ENCODE measurements at regions not wholly inside any gene's neighbourhood (a gene's known extent, or its start where the extent isn't known, plus 50 kb on each side); places are given as distances from the start of the nearest gene placed in this dataset.

GRCh38 chr12:46914336-46914735 is 88.5 kb upstream of the SLC38A4 start:
- ChIA-PET POLR2A (interaction anchor here (0.8 to 1.0 kb wide), 3 partner anchors 20 to 1142 kb away, joined by 3 to 4 read pairs (median 3); no protein-coding TSS in a partner anchor), CTCF (ENCODE audit: low intra/inter-chr PET ratio) (no interaction called here)
- TF ChIP-seq SREBF1 (IDR thresholded peaks at IDR 0.05; ENCODE audit: borderline replicate concordance, low read depth, low read length), result no peak
- TF ChIP-seq ZFP36 (IDR thresholded peaks at IDR 0.05; ENCODE audit: low read depth, low read length, partially characterized antibody), result no peak
- no peak for TF ChIP-seq MEIS2 (IDR thresholded peaks at IDR 0.05; ENCODE audit: partially characterized antibody)
- TF ChIP-seq NFE2L1 (tag; IDR thresholded peaks at IDR 0.05; ENCODE audit: borderline replicate concordance, low read depth), result no peak
- TF ChIP-seq FOXP1 (CRISPR knock-in tag; IDR thresholded peaks at IDR 0.05), result no peak
- no peak for TF ChIP-seq TCF7 (IDR thresholded peaks at IDR 0.05; ENCODE audit: borderline replicate concordance)
- no peak for TF ChIP-seq NFIC (IDR thresholded peaks at IDR 0.05)
- no peak for TF ChIP-seq MCM7 (IDR thresholded peaks at IDR 0.05)
- TF ChIP-seq, protein P1, sequence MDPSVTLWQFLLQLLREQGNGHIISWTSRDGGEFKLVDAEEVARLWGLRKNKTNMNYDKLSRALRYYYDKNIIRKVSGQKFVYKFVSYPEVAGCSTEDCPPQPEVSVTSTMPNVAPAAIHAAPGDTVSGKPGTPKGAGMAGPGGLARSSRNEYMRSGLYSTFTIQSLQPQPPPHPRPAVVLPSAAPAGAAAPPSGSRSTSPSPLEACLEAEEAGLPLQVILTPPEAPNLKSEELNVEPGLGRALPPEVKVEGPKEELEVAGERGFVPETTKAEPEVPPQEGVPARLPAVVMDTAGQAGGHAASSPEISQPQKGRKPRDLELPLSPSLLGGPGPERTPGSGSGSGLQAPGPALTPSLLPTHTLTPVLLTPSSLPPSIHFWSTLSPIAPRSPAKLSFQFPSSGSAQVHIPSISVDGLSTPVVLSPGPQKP (CRISPR knock-in tag; IDR thresholded peaks at IDR 0.05), result no peak
- no peak for TF ChIP-seq ZKSCAN3 (CRISPR knock-in tag; IDR thresholded peaks at IDR 0.05)
- no peak for TF ChIP-seq ZBED1 (IDR thresholded peaks at IDR 0.05)
- TF ChIP-seq FOXJ2 (tag; IDR thresholded peaks at IDR 0.05), result no peak
- no peak for TF ChIP-seq CREB5 (CRISPR knock-in tag; IDR thresholded peaks at IDR 0.05)
- TF ChIP-seq, protein P2, sequence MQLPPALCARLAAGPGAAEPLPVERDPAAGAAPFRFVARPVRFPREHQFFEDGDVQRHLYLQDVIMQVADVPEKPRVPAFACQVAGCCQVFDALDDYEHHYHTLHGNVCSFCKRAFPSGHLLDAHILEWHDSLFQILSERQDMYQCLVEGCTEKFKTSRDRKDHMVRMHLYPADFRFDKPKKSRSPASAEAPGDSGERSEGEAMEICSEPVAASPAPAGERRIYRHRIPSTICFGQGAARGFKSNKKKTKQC (CRISPR knock-in tag; IDR thresholded peaks at IDR 0.05), result no peak
- no peak for TF ChIP-seq CBX3 (IDR thresholded peaks at IDR 0.05; ENCODE audit: borderline replicate concordance in 1 of 2, low read length in 2 of 2)
- TF ChIP-seq SRSF9 (IDR thresholded peaks at IDR 0.05; ENCODE audit: borderline replicate concordance, low read depth, low read length), result no peak
- TF ChIP-seq MEF2D (tag; conservative IDR thresholded peaks at IDR 0.05; ENCODE audit: low read depth), result no peak
- no peak for TF ChIP-seq NR2F6 (CRISPR knock-in tag; IDR thresholded peaks at IDR 0.05)
- Histone ChIP-seq H3K4me3 (no peak overlapping the region), H3K36me3 (ENCODE audit: control insufficient read depth, insufficient read depth, low read length) (no peaks in the 10 kb centered on the region), H2AFZ (ENCODE audit: low read depth, low read length) (no peak overlapping the region), H3K27ac (ENCODE audit: extremely low read depth, low read depth, low read length) (no peak overlapping the region), H4K20me1 (replicated peaks; ENCODE audit: control insufficient read depth, insufficient read depth, low read length) (no peaks in the 10 kb centered on the region), H3K4me2 (ENCODE audit: insufficient read depth, low read length) (no peak overlapping the region), H3K79me2 (ENCODE audit: control insufficient read depth, insufficient read depth, low read length) (no peaks in the 10 kb centered on the region), H3K9ac (ENCODE audit: insufficient read depth in 1 of 2, low read depth in 2 of 2, low read length in 2 of 2) (no peak overlapping the region), H3K9me3 (replicated peaks; ENCODE audit: control insufficient read depth, insufficient read depth, low read depth, low read length) (no peaks in the 10 kb centered on the region), H3K9me1 (ENCODE audit: control insufficient read depth, insufficient read depth, low read length) (no peaks in the 10 kb centered on the region), H3K27me3 (ENCODE audit: control insufficient read depth in 2 of 2, insufficient read depth in 2 of 2, low read length in 2 of 2) (no peaks in the 10 kb centered on the region), H3K4me1 (replicated peaks in 1 of 2; ENCODE audit: control insufficient read depth in 2 of 2, insufficient read depth in 2 of 2, low read length in 2 of 2) (no peaks in the 10 kb centered on the region)
- 0% methylated on average over 5 of the region's 5 CpGs for WGBS (ENCODE audit: insufficient coverage, low coverage, missing lambda C conversion rate)
- FAIRE-seq, result no peak
- DNase-seq (ENCODE audit: extremely low read depth in 1 of 4, low spot score in 3 of 4), result no peak
- intact Hi-C loops (cut with micrococcal nuclease), result no loop called here
- in situ Hi-C loops (cut with MboI), result no loop called here
- BruUV-seq (replicated peaks), result no TSS peak
- ATAC-seq, result no peak

Measured in K562 (cell line).